Hepatocyte (in vitro differentiated cells): ENCODE measurements at regions not wholly inside any gene's neighbourhood (a gene's known extent, or its start where the extent isn't known, plus 50 kb on each side); places are given as distances from the start of the nearest gene placed in this dataset.

Experiments
- DNase-seq: peaks from one replicate; pipeline ENCODE4 v3.0.0-alpha.2; 2016; ENCODE audit warnings: low spot score
- H2AFZ ChIP-seq: fragments of 200-600 bp; sonication (generic); 2 replicates; pipeline ENCODE4 v1.6.0; 2016; ENCODE audit warnings: antibody characterized with exemption, mild to moderate bottlenecking
- H3K27ac ChIP-seq: fragments of 200-600 bp; sonication (generic); 2 replicates; pipeline ENCODE4 v1.5.1; 2016; ENCODE audit warnings: mild to moderate bottlenecking
- H3K27me3 ChIP-seq: fragments of 200-600 bp; sonication (generic); 2 replicates; pipeline ENCODE4 v1.6.1; 2016
- H3K36me3 ChIP-seq: fragments of 200-600 bp; sonication (generic); replicated peaks from 2 replicates; pipeline ENCODE4 v1.5.1; 2016; ENCODE audit warnings: low read depth; ENCODE audit not compliant: insufficient read depth
- H3K4me1 ChIP-seq: fragments of 200-600 bp; sonication (generic); 2 replicates; pipeline ENCODE4 v1.5.1; 2016; ENCODE audit warnings: mild to moderate bottlenecking, moderate library complexity; ENCODE audit not compliant: insufficient read depth
- H3K4me2 ChIP-seq: fragments of 200-600 bp; sonication (generic); 2 replicates; pipeline ENCODE4 v1.6.0; 2016
- H3K4me3 ChIP-seq: fragments of 200-600 bp; sonication (generic); 2 replicates; pipeline ENCODE4 v1.5.1; 2016; ENCODE audit warnings: mild to moderate bottlenecking
- H3K79me2 ChIP-seq: fragments of 200-600 bp; sonication (generic); 2 replicates; pipeline ENCODE4 v1.6.0; 2017; ENCODE audit warnings: mild to moderate bottlenecking
- H3K9me2 ChIP-seq: fragments of 200-600 bp; sonication (generic); replicated peaks from 2 replicates; pipeline ENCODE4 v1.6.0; 2017; ENCODE audit warnings: mild to moderate bottlenecking; ENCODE audit not compliant: insufficient read depth
- H3K9me3 ChIP-seq: fragments of 200-600 bp; sonication (generic); 2 replicates; pipeline ENCODE4 v1.5.1; 2016; ENCODE audit warnings: low read depth, mild to moderate bottlenecking
- H4K20me1 ChIP-seq: fragments of 200-600 bp; sonication (generic); 2 replicates; pipeline ENCODE4 v1.6.0; 2016; ENCODE audit warnings: mild to moderate bottlenecking; ENCODE audit not compliant: insufficient read depth, poor library complexity, severe bottlenecking
- EZH2 ChIP-seq: fragments of 200-600 bp; sonication (generic); IDR thresholded peaks from 2 replicates; pipeline ENCODE4 v1.6.1; 2016; ENCODE audit warnings: antibody characterized with exemption, mild to moderate bottlenecking, borderline replicate concordance
- EZH2phosphoT487 ChIP-seq: fragments of 200-600 bp; sonication (generic); IDR thresholded peaks from one replicate; pipeline ENCODE4 v1.6.1; 2018; ENCODE audit warnings: antibody characterized with exemption, mild to moderate bottlenecking, low read depth, moderate library complexity; ENCODE audit not compliant: unreplicated experiment, severe bottlenecking
- WGBS: methylation state at CpG from one replicate; pipeline ENCODE4 v1.1.6; 2016; ENCODE audit warnings: low lambda C conversion rate; ENCODE audit errors: missing lambda C conversion rate; 5-methylcytosine and 5-hydroxymethylcytosine counted together
- TF ChIP-seq, protein P1 (sequence below): fragments of 200-600 bp; sonication (generic); IDR thresholded peaks from 2 replicates; pipeline ENCODE4 v1.5.1; 2016; ENCODE audit warnings: antibody characterized with exemption, mild to moderate bottlenecking; ENCODE audit not compliant: poor library complexity

- no peak for DNase-seq
- Histone ChIP-seq H4K20me1 (no peaks in the 10 kb centered on the region), H3K4me1 (no peaks in the 10 kb centered on the region), H3K9me2 (no peaks in the 10 kb centered on the region), H3K36me3 (no peaks in the 10 kb centered on the region), H3K4me3 (no peak overlapping the region), H3K79me2 (no peaks in the 10 kb centered on the region), H2AFZ (no peak overlapping the region), H3K27me3 (no peaks in the 10 kb centered on the region), H3K27ac (no peak overlapping the region), H3K9me3 (no peaks in the 10 kb centered on the region), H3K4me2 (no peak overlapping the region)
- TF ChIP-seq EZH2 = no peak
- TF ChIP-seq, protein P1, sequence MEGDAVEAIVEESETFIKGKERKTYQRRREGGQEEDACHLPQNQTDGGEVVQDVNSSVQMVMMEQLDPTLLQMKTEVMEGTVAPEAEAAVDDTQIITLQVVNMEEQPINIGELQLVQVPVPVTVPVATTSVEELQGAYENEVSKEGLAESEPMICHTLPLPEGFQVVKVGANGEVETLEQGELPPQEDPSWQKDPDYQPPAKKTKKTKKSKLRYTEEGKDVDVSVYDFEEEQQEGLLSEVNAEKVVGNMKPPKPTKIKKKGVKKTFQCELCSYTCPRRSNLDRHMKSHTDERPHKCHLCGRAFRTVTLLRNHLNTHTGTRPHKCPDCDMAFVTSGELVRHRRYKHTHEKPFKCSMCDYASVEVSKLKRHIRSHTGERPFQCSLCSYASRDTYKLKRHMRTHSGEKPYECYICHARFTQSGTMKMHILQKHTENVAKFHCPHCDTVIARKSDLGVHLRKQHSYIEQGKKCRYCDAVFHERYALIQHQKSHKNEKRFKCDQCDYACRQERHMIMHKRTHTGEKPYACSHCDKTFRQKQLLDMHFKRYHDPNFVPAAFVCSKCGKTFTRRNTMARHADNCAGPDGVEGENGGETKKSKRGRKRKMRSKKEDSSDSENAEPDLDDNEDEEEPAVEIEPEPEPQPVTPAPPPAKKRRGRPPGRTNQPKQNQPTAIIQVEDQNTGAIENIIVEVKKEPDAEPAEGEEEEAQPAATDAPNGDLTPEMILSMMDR = no peak
- no peak for TF ChIP-seq EZH2phosphoT487
- WGBS = 84% methylated on average over 2 of the region's 2 CpGs
These were observed 188.1 kb upstream of the PCDH17 start for GRCh38 chr13:57443494-57443893.

DNA sequence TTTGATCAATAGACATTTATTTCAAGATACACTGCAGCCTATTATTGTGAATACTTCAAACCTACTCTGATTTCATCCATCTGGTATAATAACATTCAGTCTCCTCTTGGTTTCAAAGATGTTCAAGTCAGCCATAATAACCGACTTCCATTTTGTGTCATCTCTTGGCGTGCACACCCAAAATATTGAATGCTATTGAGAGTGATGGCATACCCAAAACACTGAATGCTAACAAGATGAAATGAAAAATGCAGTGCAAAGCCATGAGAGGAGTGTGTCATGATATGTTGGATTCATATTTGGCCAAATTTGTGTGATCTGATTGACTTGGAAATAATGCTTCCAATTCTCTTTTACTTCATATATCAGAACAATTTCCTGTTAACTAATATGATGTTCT, 181.2 kb upstream of the PCDH17 start:
- no peak for TF ChIP-seq EZH2
- TF ChIP-seq, protein P1 = no peak
- TF ChIP-seq EZH2phosphoT487 = no peak
- H3K36me3 ChIP-seq = no peaks in the 10 kb centered on the region
- H3K27ac ChIP-seq = no peak overlapping the region
- H3K9me2 ChIP-seq = no peaks in the 10 kb centered on the region
- no peaks in the 10 kb centered on the region for H4K20me1 ChIP-seq
- no peaks in the 10 kb centered on the region for H3K27me3 ChIP-seq
- no peak for DNase-seq
- H3K4me3 ChIP-seq = no peak overlapping the region
- no peaks in the 10 kb centered on the region for H3K9me3 ChIP-seq
- H3K4me2 ChIP-seq = no peak overlapping the region
- no peak overlapping the region for H2AFZ ChIP-seq
- WGBS = 66% methylated on average over 2 of the region's 2 CpGs
- no peaks in the 10 kb centered on the region for H3K4me1 ChIP-seq
- H3K79me2 ChIP-seq = no peaks in the 10 kb centered on the region

DNA sequence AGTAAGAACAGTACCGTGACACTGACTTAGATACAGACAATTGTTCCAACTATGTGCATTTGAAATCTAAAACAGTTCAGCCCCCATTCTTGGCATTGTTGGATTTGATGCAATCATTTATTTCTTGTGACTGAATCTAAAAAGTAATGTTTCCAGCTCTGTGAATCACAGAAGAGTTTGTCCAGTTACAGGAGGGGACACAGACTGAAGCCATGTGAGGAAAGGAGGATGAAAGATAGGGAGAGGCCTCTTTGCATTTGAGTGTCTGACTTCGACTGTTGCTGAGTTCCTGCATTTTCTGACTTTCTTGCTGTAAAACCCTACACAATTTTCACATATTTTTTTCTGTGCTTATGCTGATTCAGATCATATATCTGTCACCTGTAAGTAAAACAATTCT, 179.3 kb upstream of the PCDH17 start:
- Histone ChIP-seq H3K9me2 (no peaks in the 10 kb centered on the region), H2AFZ (no peak overlapping the region), H3K4me1 (no peaks in the 10 kb centered on the region), H3K4me3 (no peak overlapping the region), H3K9me3 (no peaks in the 10 kb centered on the region), H3K36me3 (no peaks in the 10 kb centered on the region), H3K27me3 (no peaks in the 10 kb centered on the region), H3K79me2 (no peaks in the 10 kb centered on the region), H3K27ac (no peak overlapping the region), H3K4me2 (no peak overlapping the region), H4K20me1 (no peaks in the 10 kb centered on the region)
- TF ChIP-seq, protein P1 = no peak
- TF ChIP-seq EZH2phosphoT487 = no peak
- TF ChIP-seq EZH2 = no peak
- WGBS = 82% methylated on average over 2 of the region's 2 CpGs
- no peak for DNase-seq

- Histone ChIP-seq H4K20me1 (no peaks in the 10 kb centered on the region), H3K27ac (no peak overlapping the region), H3K36me3 (no peaks in the 10 kb centered on the region), H3K4me3 (no peak overlapping the region), H3K4me1 (no peaks in the 10 kb centered on the region), H3K79me2 (no peaks in the 10 kb centered on the region), H3K4me2 (no peak overlapping the region), H3K9me3 (no peaks in the 10 kb centered on the region), H2AFZ (no peak overlapping the region), H3K9me2 (no peaks in the 10 kb centered on the region), H3K27me3 (no peaks in the 10 kb centered on the region)
- 91% methylated on average over 1 of the region's 1 CpG for WGBS
- no peak for DNase-seq
- TF ChIP-seq, protein P1 = no peak
- no peak for TF ChIP-seq EZH2
- no peak for TF ChIP-seq EZH2phosphoT487
These were observed 161.1 kb upstream of the PCDH17 start for GRCh38 chr13:57470491-57470890.
